DMS153 treated with DMSO at 0.1 percent for 48 hours (cell line): ENCODE measurements at regions not wholly inside any gene's neighbourhood (a gene's known extent, or its start where the extent isn't known, plus 50 kb on each side); places are given as distances from the start of the nearest gene placed in this dataset.

Experiments
- DNase-seq: peaks from one replicate; lab custom pipeline; 2025; ENCODE audit not compliant: unreplicated experiment; lab: John Stamatoyannopoulos, UW

- DNase-seq, result no peak
Measured at GRCh38 chr22:48541401-48542098, 1286.1 kb downstream of the BRD1 start.

- DNase-seq, result no peak
Measured at GRCh38 chr22:48539261-48539660, 1288.4 kb downstream of the BRD1 start.

DNA sequence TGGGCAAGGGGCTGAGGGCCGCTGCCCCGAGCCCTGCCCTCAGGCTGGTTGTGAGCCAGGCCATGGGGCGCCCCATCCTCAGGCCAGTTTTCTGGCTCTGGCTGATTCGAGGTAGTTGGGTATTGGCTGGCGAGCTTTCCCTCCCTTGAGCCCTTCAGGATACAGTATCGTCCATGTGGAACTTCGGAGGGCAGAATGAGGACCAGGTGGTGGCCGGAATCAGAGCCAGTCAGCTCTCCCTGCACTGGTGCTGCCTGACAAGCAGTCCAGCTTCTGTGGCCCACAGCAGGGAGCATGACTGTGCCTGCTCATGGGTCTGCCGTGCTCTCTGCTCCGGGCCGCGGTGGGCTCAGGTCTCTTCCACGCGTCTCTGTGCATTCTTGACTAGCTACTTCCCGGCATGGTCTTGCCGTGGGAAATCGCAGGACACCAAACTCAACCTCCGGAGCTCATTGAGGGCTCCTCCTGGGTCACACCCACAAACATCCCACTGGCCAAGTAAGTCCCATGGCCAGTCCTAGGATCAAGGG, 1289.3 kb downstream of the BRD1 start:
- DNase-seq, result no peak

DNA sequence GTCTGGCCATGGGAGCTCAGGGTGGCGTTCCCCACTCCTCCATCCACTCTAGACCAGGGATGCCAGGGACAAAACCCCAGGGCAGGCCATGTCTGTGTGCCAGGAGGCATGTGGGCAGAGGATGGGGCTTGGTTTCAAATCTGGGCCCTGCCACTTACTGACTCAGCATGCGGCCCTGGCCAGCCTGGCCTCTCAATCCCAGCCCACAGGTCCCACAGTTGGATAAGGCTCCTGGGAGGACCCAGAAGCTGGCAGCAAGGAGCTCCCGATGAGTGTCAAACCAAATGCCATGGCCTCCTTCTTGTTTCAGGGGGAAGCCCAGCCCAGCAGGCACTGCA, 1290.4 kb downstream of the BRD1 start:
- DNase-seq, result no peak

DNA sequence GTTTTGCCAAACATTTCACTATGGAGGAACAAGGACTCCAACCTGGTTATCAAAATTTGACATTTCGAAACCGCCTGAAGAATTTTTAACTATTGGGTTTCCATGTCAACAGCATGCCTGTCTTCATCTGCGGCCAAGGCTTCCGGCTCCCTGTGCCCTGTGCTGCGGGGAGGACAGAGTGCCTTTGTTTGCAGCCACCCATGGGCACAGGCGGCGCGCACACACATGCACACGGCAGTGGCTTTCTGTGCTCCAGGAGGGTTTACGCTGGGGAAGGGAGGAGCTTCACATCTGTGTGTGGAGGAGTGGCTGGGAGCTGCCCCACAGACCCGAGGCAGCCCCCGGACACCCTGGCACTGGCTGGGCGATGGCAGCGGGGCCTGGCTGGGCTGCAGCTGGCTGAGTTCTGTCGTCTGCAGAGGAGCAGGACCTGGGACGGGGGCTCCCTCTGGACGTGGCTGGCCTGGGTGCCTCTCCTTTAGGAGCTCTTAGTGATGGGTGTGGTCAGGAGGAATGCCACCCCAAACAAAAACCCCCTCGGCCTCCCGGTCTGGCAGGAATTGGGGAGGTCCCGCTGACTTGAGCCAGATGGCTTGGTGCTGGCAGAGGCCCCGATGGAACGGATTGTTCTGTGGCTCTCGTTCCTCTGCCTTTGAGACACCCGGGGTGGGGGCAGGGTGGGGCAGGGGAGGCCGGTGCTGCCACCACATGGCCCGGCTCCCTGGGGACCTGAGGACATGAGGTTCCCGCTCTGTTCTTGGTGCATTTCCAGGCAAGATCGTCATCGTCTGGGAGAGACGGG, 1290.9 kb downstream of the BRD1 start:
- no peak for DNase-seq

- DNase-seq, result no peak
Measured at GRCh38 chr22:48535868-48536540, 1291.7 kb downstream of the BRD1 start.

DNA sequence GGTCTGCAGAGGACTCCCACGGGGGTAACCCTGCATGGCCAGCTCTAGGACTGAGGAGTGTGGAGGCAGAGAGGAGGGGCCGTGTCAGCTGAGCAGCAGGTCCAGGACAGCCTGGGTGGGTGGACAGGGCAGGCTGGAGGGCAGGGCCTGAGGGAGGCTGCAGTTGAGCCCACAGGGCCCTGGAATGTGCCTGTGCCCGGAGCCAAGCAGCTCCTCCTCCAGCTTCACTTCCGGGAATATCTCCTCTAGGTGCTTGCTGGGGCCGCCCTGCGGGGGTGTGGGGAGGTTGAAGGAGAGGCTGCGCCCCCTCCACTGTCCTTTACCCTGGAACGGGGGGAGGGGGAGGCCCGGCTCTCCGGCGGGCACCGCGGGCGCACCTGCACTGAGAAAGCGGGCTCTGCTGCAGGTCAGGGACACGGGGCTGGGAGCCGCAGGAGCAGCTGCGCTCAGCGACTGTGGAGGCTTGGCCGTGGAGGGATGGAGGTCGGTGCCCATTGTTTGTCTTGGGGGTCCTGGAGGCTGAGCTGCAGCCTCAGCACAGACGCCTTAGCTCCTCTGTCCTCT, 1293.2 kb downstream of the BRD1 start:
- DNase-seq, result no peak

DNA sequence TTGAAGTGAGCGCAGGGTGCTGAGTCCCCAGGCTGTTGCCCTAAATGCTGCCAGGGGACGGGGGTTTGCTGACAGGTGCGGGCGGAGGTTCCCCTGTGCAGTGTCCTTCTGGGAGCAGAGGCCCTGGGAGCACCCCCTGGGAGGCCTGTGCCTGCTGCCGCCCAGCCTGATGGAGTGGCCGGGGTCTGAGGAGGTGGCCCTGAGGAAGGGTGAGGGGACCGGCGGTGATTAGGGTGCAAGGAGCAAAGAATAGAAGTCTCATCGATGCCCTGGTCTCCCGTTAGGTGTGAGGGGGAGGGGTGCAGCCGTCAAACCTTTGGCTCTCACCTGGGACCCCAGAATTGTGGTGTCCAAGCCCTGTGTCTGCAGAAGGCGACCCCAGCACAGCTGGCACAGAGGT, 1294.7 kb downstream of the BRD1 start:
- no peak for DNase-seq

DNA sequence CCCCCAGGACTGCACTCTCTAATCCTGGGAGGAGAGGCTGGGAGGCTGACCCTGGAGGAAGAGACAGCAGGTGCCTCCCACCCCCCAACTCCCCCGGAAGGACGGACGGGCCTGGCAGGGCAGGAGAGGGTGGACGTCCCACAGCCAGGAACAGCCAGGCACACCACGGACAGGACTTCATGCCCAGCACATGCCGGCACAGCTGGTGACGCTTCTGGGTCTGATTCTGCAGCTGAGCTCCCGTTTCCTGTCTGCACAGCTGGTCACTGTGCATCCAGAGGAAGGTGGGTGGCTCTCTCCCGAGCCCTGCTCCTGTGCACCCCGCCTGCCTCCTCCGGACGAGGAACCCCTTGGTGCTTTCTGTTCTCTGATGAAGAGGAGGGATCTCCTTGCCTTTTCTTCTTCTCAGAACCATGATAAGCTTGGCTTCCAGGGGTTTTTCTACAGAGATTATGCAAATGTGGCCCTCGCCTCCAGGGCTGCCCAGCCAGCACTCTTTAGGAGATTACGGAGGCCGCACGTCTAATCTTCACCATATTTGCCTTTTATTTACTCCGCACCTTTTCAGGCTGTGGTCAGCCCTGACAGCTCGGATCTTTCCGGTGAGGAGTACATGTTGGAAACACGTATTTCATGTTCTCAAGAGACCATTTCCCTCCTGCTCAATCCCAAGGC, 1295.8 kb downstream of the BRD1 start:
- DNase-seq, result no peak

DNA sequence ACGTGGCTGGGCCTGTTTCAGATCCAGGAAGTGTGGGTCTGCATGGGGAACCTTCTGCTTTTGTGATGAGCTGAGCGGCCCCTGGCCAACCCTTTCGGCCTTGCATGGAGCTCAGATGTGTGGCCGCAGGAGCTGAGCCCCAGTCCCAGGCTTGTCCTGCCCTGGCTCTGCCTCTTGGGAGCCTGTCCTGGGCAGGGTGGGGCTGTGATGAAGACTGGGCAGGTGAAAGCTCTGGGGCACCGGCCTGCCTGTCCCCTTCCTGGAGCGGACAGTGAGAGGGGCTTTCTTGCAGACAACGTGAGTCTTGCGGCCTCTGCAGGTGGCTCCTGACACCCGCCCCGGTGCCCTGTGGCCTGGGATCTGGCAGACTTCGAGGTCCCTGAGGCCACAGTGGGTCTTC, 1296.6 kb downstream of the BRD1 start:
- DNase-seq, result no peak

GRCh38 chr22:48530666-48531065, 1297.0 kb downstream of the BRD1 start:
- no peak for DNase-seq

DNA sequence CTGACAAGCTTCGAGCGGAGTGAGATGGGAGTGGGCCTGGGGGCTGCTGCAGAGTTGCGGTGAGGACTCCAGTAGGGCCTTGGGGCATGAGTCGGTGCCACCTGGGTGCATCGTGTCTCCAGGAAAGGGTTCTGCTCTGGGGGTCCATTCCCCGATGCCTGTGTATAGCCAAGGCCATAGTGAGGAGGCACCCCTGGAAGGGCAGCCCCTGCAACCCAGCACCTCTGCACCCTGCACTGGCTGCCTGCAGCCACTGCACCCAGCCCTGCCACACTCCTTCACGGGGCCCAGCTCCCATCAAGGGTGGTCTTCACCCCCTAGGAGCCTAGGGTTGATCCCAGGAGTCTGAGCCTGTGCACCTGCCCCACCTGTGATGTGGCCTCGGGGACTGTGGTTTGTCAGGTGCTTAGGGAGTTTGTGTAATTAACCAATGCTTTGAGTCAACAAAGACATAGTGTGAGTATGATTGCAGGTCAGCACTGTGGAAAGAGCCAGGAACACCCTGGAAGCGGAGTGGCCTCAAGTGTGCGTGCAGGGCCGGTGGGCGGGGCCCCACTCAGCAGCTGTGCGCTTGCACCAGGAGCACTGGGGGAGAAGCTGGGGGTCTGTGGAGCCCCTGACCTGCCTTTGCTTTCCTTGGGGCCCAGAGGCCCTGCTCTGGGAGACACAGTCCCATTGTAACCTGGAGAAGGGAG, 1299.3 kb downstream of the BRD1 start:
- peak; percentile 17 for DNase-seq

DNA sequence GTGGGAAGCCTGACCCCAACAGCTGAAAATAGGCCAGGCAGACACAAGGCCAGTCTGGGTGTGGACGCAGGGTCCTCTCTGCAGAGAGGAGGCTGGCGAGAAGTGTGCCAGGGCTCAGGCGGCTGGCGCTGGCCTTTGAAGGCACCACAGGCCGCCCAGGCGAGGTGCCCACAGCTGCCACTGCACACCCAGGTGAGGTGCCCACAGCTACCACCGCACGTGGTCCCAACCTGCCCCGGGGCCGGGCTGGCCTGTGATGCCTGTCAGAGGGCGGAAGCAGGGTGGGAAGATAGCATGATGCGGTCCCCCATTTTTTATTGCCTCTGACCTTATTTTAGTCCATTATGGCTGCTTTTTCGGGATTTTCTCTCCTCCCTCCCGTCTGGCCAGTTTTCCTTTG, 1303.9 kb downstream of the BRD1 start:
- DNase-seq, result no peak

DNA sequence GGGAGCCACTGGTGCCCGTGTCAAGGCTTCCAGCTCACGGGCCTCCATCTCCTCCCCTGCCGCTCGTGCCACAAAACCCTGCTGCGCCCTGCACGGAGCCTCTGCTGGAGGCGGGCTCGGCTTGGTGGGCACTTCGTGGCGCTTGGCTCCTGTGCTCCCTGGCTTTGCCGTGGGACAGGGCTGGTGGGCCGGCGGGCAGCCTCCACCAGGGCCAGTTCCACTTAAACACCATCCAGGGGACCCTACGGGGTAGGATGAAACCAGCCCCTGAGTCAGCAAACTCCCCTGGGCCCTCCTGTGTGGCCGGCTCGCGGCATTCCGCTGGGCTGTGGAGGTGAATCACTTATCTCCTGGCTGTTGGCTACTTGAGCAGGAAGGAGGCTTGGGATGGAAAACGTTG, 1304.6 kb downstream of the BRD1 start:
- no peak for DNase-seq

DNA sequence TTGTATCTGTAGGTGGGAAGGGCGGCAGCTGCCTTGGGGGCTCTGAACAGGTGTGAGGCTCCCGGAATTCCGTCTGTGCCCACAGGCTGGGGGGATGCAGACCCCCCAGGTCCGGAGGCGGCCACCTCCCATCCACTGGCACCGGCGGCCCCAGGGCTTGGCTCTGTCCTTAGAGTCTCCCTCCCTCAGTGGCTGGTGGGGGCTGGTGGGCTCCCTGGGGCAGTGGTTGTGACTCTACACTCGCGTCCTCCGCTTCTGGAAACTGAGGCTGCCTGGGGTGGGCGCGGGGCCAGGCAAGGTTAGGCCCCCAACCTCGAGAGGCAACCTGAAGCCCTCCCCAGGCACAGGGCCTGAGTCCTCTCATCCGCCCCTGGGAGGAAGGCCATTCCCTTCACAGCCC, 1305.4 kb downstream of the BRD1 start:
- no peak for DNase-seq

GRCh38 chr22:48520884-48521588, 1306.6 kb downstream of the BRD1 start:
- DNase-seq, result no peak

- no peak for DNase-seq
Measured at GRCh38 chr22:48520207-48520606, 1307.5 kb downstream of the BRD1 start.

DNA sequence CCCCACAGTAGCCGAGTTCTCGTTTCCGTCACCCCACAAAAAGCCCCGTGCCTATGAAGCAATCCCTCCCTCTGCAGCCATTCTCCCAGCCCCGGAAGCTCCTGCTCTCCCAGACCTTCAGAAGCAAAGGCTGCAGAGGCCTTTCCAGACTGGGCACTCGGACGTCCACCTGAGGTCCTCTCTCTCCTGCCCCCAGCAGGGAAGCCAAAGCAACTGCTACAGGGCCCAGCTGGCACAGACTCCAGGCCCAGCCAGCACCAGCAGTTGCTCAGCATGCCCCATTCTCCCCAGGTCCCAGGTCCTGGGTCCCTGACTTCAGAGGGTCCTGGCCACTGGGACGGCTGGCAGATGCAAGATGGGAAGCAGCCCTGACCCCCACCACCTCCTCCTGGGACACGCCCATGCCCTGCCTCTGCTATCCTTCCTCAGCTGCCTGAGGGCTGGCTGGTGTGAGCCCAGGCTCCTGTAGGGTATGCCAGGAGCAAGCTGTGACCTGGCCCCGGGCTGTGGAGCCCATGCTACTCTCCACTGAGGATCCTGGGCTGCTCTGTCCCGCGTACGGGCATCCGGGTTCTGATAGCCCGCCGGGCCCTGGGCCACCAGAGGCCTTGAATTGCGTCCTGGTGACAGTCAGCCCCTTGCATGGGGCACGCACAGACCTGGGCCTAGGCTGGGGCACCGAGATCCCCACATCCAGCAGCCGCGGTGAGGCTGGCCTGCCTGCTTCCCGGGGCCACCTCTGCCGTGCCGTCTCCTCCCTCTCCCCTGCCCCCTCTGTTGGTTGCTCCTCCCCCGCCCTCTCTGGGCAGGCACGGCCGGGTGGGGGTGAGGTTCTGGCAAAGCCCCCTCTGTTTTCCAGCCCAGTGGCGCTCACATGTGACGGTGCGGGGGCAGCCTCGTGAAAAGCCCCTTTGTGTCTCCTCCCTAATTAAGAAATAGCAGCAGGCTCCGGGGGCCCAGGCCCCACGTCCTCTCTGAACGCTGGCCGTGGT, 1310.3 kb downstream of the BRD1 start:
- no peak for DNase-seq

DNA sequence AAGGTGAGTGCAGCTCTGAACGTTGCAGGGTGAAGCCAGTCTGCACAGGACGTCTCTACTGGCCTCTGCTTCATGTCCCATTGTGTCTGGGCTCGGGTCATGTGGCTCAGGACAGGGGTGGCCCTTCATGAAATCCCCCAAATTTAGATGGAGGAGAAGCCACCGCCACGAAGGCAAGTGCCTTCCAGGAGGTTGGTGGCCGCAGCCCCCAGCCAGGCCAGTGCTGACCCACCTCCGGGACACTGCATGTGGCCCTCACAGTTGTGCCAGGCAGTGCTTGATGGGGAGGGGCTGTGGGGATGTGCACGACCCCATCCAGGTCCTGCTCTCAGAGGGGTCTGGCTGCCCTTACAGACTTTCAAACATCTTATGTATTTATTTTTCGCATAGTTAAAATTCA, 1311.1 kb downstream of the BRD1 start:
- DNase-seq, result no peak
